ENCODE measurements at regions not wholly inside any gene's neighbourhood (a gene's known extent, or its start where the extent isn't known, plus 50 kb on each side); places are given as distances from the start of the nearest gene placed in this dataset.
"Not testable (repeated sequence)": the region's sequence is repeated elsewhere in the genome, so short reads cannot be mapped to it uniquely, and the experiment has no call there.

GRCh38 chr4:134634301-134634700 lies 432.7 kb upstream of the PABPC4L start:
- Mint-ChIP-seq H3K27ac (no peak overlapping the region), H3K4me3 (no peak overlapping the region), H3K4me1 (peaks cover 20% of the 10 kb centered on the region), H3K36me3 (ENCODE audit: low read depth) (no peaks in the 10 kb centered on the region), H3K9me3 (no peaks in the 10 kb centered on the region), H3K27me3 (ENCODE audit: low read depth) (peaks cover 7% of the 10 kb centered on the region)
- TF ChIP-seq, protein P1, sequence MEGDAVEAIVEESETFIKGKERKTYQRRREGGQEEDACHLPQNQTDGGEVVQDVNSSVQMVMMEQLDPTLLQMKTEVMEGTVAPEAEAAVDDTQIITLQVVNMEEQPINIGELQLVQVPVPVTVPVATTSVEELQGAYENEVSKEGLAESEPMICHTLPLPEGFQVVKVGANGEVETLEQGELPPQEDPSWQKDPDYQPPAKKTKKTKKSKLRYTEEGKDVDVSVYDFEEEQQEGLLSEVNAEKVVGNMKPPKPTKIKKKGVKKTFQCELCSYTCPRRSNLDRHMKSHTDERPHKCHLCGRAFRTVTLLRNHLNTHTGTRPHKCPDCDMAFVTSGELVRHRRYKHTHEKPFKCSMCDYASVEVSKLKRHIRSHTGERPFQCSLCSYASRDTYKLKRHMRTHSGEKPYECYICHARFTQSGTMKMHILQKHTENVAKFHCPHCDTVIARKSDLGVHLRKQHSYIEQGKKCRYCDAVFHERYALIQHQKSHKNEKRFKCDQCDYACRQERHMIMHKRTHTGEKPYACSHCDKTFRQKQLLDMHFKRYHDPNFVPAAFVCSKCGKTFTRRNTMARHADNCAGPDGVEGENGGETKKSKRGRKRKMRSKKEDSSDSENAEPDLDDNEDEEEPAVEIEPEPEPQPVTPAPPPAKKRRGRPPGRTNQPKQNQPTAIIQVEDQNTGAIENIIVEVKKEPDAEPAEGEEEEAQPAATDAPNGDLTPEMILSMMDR (IDR thresholded peaks at IDR 0.05; ENCODE audit: unreplicated experiment in 3 of 3), result no peak

DNA sequence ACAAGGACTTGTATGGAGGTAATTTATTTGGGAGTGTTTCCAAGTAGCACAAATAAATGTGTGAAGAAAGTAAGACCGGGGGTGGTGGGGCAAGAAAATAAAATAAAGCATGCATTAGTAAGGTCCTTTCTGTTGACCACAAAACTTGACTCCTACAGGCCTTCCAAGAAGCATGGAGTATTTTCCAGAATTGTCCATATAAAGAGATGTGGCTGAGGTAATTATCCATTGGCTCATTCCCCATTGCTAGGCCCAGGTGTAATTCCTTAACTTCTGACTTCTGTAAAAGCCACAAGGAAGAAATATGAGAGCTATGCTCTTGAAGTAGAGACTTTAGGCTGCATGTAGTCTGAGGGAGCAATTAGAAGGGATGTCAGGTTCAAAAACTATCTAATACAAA lies 430.5 kb upstream of the PABPC4L start:
- no peak overlapping the region for H3K4me3 Mint-ChIP-seq
- no peaks in the 10 kb centered on the region for H3K9me3 Mint-ChIP-seq
- H3K36me3 Mint-ChIP-seq (ENCODE audit: low read depth), result no peaks in the 10 kb centered on the region
- peak overlapping the region in 1 of 3 experiments; percentile 10 for H3K27ac Mint-ChIP-seq
- H3K27me3 Mint-ChIP-seq (ENCODE audit: low read depth), result peaks cover 3% of the 10 kb centered on the region
- H3K4me1 Mint-ChIP-seq, result peaks cover 39% of the 10 kb centered on the region
- TF ChIP-seq, protein P1 (IDR thresholded peaks at IDR 0.05; ENCODE audit: unreplicated experiment in 3 of 3), result no peak

DNA sequence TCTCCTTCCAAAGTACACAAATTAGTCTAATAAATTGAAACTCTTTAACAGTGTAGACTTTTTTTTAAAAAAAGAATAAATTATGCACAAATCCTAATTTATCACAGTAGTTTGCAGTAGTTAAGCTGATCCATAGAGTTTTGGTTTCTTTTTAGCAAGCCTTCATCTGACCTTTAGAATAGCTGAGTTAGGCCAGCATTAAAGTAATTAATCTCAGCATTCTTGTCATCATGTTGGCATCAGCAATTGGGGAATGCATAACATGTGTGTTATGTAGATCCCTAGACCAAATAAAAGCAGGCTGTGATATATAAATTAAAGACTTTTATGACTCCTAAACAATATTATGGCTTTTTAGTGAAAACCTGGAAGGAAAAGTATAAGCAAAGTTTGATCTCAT lies 426.5 kb upstream of the PABPC4L start:
- H3K4me1 Mint-ChIP-seq, result peaks cover 43% of the 10 kb centered on the region
- H3K27ac Mint-ChIP-seq, result peak overlapping the region; percentile 93 to 99 (median 96)
- TF ChIP-seq, protein P1 (IDR thresholded peaks at IDR 0.05; ENCODE audit: unreplicated experiment in 3 of 3), result no peak
- peaks cover 3% of the 10 kb centered on the region for H3K27me3 Mint-ChIP-seq (ENCODE audit: low read depth)
- no peaks in the 10 kb centered on the region for H3K36me3 Mint-ChIP-seq (ENCODE audit: low read depth)
- H3K4me3 Mint-ChIP-seq, result no peak overlapping the region
- no peaks in the 10 kb centered on the region for H3K9me3 Mint-ChIP-seq

GRCh38 chr4:134627366-134627765 lies 425.8 kb upstream of the PABPC4L start:
- H3K27ac Mint-ChIP-seq, result peak overlapping the region; percentile 93 to 99 (median 96)
- peak overlapping the region in 1 of 3 experiments; percentile 11 for H3K4me3 Mint-ChIP-seq

DNA sequence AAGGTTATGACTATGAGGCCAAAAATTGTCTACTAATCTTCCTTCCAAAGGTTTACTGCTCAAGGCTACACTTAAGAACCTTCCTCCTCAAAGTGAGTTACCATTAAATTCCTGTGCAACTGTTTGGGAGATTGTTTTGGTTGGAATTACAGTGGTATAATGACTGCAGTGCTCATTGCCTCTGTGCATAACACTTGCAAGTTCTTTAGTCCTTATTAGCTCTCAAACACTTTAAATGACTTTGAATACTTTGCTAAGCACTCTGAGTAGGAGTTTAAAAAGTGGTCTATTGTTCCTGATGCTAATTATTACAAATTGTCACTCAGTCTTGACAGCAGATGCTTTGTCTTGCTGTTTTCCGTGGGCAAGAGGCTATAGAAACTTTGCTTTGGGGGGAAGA lies 422.8 kb upstream of the PABPC4L start:
- peaks cover 49% of the 10 kb centered on the region for H3K4me1 Mint-ChIP-seq
- no peaks in the 10 kb centered on the region for H3K36me3 Mint-ChIP-seq (ENCODE audit: low read depth)
- no peaks in the 10 kb centered on the region for H3K9me3 Mint-ChIP-seq
- peak overlapping the region; percentile 58 to 67 (median 63) for H3K27ac Mint-ChIP-seq
- TF ChIP-seq, protein P1 (IDR thresholded peaks at IDR 0.05; ENCODE audit: unreplicated experiment in 3 of 3), result no peak
- no peaks in the 10 kb centered on the region for H3K27me3 Mint-ChIP-seq (ENCODE audit: low read depth)
- H3K4me3 Mint-ChIP-seq, result no peak overlapping the region

More at GRCh38 chr4:134627366-134627765, 425.8 kb upstream of the PABPC4L start:
- Mint-ChIP-seq H3K36me3 (ENCODE audit: low read depth) (no peaks in the 10 kb centered on the region), H3K9me3 (no peaks in the 10 kb centered on the region), H3K4me1 (peaks cover 49% of the 10 kb centered on the region), H3K27me3 (ENCODE audit: low read depth) (peaks cover 3% of the 10 kb centered on the region)
- TF ChIP-seq, protein P1 (IDR thresholded peaks at IDR 0.05; ENCODE audit: unreplicated experiment in 3 of 3), result no peak

GRCh38 chr4:134622626-134623575 lies 421.3 kb upstream of the PABPC4L start:
- not testable (repeated sequence) for H3K9me3 Mint-ChIP-seq; H3K27me3 Mint-ChIP-seq (ENCODE audit: low read depth); H3K36me3 Mint-ChIP-seq (ENCODE audit: low read depth)
- H3K27ac Mint-ChIP-seq, result peak overlapping the region; percentile 92 to 96 (median 94)
- peak overlapping the region; percentile 39 to 51 (median 43) for H3K4me3 Mint-ChIP-seq
- peaks cover 34% of the 10 kb centered on the region for H3K4me1 Mint-ChIP-seq

All from nephron (organoid).